PC-3 (cell line): ENCODE measurements at regions not wholly inside any gene's neighbourhood (a gene's known extent, or its start where the extent isn't known, plus 50 kb on each side); places are given as distances from the start of the nearest gene placed in this dataset.

Source experiments
- ATAC-seq: fragments of 200-7000 bp; cut with Tn5 transposase; 2 replicates; pipeline ENCODE4 v1.9.1; 2020; ENCODE audit warnings: mild to moderate bottlenecking, moderate library complexity
- BruUV-seq: library from RNA; stranded (reverse); fragments of 400-500 nt; replicated peaks from 2 replicates; lab custom pipeline; 2021; lab: Mats Ljungman, UMichigan
- CTCF ChIA-PET: fragments of 300-600 bp; sonication (Branson Sonifier 250); formaldehyde crosslinking; loops from one replicate; lab custom pipeline; 2022; ENCODE audit warnings: antibody characterized with exemption; lab: Charles Lee
- POLR2A ChIA-PET: fragments of 300-600 bp; sonication (Branson Sonifier 250); formaldehyde crosslinking; loops from one replicate; lab custom pipeline; 2022; ENCODE audit warnings: antibody characterized with exemption; ENCODE audit not compliant: unreplicated experiment; lab: Charles Lee
- DNase-seq: peaks from one replicate; pipeline ENCODE4 v3.0.0-alpha.2; 2015
- H2AFZ ChIP-seq: fragments of 300-600 bp; sonication (generic); 2 replicates; pipeline ENCODE4 v1.6.0; 2016; ENCODE audit warnings: antibody characterized with exemption, low read length
- H3F3A ChIP-seq: fragments of 300-600 bp; sonication (generic); one replicate; pipeline ENCODE4 v1.6.0; 2017; ENCODE audit warnings: antibody characterized with exemption, low read length, control low read depth, mild to moderate bottlenecking; ENCODE audit not compliant: unreplicated experiment
- H3K27ac ChIP-seq: fragments of 300-600 bp; sonication (generic); 2 replicates; pipeline ENCODE4 v1.5.1; 2016; ENCODE audit warnings: mild to moderate bottlenecking, low read length
- H3K27me3 ChIP-seq: fragments of 300-600 bp; sonication (generic); 2 replicates; pipeline ENCODE4 v1.6.1; 2016; ENCODE audit warnings: low read length, mixed read lengths
- H3K36me3 ChIP-seq: fragments of 300-600 bp; sonication (generic); 2 replicates; pipeline ENCODE4 v1.6.1; 2016; ENCODE audit warnings: low read depth, mixed run types, low read length, mixed read lengths
- H3K4me1 ChIP-seq: fragments of 300-600 bp; sonication (generic); 2 replicates; pipeline ENCODE4 v1.5.1; 2016; ENCODE audit warnings: low read length; ENCODE audit not compliant: insufficient read depth
- H3K4me2 ChIP-seq: fragments of 300-600 bp; sonication (generic); 2 replicates; pipeline ENCODE4 v1.6.0; 2016; ENCODE audit warnings: low read length
- H3K4me3 ChIP-seq: fragments of 300-600 bp; sonication (generic); 2 replicates; pipeline ENCODE4 v1.5.1; 2016; ENCODE audit warnings: mild to moderate bottlenecking, low read length, mixed read lengths
- H3K79me2 ChIP-seq: fragments of 300-600 bp; sonication (generic); 2 replicates; pipeline ENCODE4 v1.6.1; 2017; ENCODE audit warnings: low read length, mixed read lengths
- H3K9ac ChIP-seq: fragments of 300-600 bp; sonication (generic); 2 replicates; pipeline ENCODE4 v1.6.0; 2016; ENCODE audit warnings: mild to moderate bottlenecking, low read length
- H3K9me2 ChIP-seq: fragments of 300-600 bp; sonication (generic); replicated peaks from 2 replicates; pipeline ENCODE4 v1.6.1; 2016; ENCODE audit warnings: mixed run types, low read length, mixed read lengths
- H3K9me3 ChIP-seq: fragments of 300-600 bp; sonication (generic); 2 replicates; pipeline ENCODE4 v1.6.1; 2016; ENCODE audit warnings: low read length, mixed read lengths
- H4K20me1 ChIP-seq: fragments of 300-600 bp; sonication (generic); 2 replicates; pipeline ENCODE4 v1.6.1; 2016; ENCODE audit warnings: low read length, mixed read lengths
- CTCF ChIP-seq: fragments of 300-600 bp; sonication (generic); conservative IDR thresholded peaks from 2 replicates; pipeline ENCODE4 v1.5.1; 2017; ENCODE audit warnings: antibody characterized with exemption, low read depth, mild to moderate bottlenecking, low read length
- EZH2 ChIP-seq: fragments of 300-600 bp; sonication (generic); IDR thresholded peaks from one replicate; pipeline ENCODE4 v1.6.1; 2017; ENCODE audit warnings: antibody characterized with exemption, mild to moderate bottlenecking, low read length; ENCODE audit not compliant: unreplicated experiment
- EZH2phosphoT487 ChIP-seq: fragments of 300-600 bp; sonication (generic); IDR thresholded peaks from 2 replicates; pipeline ENCODE4 v1.6.1; 2018; ENCODE audit warnings: mild to moderate bottlenecking, antibody characterized with exemption, low read length, borderline replicate concordance
- intact Hi-C: fragments of 100-400 bp; cut with micrococcal nuclease; formaldehyde crosslinking; loops from 2 replicates; pipeline ENCODE4 v1.9.0; 2023

- no peak overlapping the region for H3K4me2 ChIP-seq
- no peak overlapping the region for H2AFZ ChIP-seq
- no peaks in the 10 kb centered on the region for H3K9me2 ChIP-seq
- H3K9me3 ChIP-seq = no peaks in the 10 kb centered on the region
- TF ChIP-seq EZH2phosphoT487 (no peak), CTCF (no peak), EZH2 (no peak)
- ChIA-PET CTCF (no interaction called here), POLR2A (no interaction called here)
- no peaks in the 10 kb centered on the region for H3F3A ChIP-seq
- H3K27ac ChIP-seq = no peak overlapping the region
- H3K36me3 ChIP-seq = no peaks in the 10 kb centered on the region
- H3K27me3 ChIP-seq = peaks cover 11% of the 10 kb centered on the region
- no peak overlapping the region for H3K9ac ChIP-seq
- H4K20me1 ChIP-seq = no peaks in the 10 kb centered on the region
- no peak overlapping the region for H3K4me3 ChIP-seq
- no peaks in the 10 kb centered on the region for H3K79me2 ChIP-seq
- no peak for DNase-seq
- no peak for ATAC-seq
- no peaks in the 10 kb centered on the region for H3K4me1 ChIP-seq
- BruUV-seq = no TSS peak
- intact Hi-C loops = no loop called here
Measured at GRCh38 chr3:20307383-20307782, 121.4 kb upstream of the SGO1 start.

GRCh38 chr3:20305647-20306046 lies 119.6 kb upstream of the SGO1 start:
- no peak for TF ChIP-seq EZH2phosphoT487
- no peak for TF ChIP-seq EZH2
- no peak for TF ChIP-seq CTCF
- Histone ChIP-seq H3K4me1 (no peaks in the 10 kb centered on the region), H3K36me3 (no peaks in the 10 kb centered on the region), H3K27me3 (peaks cover 5% of the 10 kb centered on the region), H3F3A (no peaks in the 10 kb centered on the region), H3K4me3 (no peak overlapping the region), H3K9ac (no peak overlapping the region), H2AFZ (no peak overlapping the region), H3K9me3 (no peaks in the 10 kb centered on the region), H3K27ac (no peak overlapping the region), H3K79me2 (no peaks in the 10 kb centered on the region), H4K20me1 (no peaks in the 10 kb centered on the region), H3K9me2 (no peaks in the 10 kb centered on the region), H3K4me2 (no peak overlapping the region)
- POLR2A ChIA-PET = no interaction called here
- ATAC-seq (no peak), DNase-seq (no peak)
- BruUV-seq = no TSS peak
- intact Hi-C loops = no loop called here
- CTCF ChIA-PET = no interaction called here

GRCh38 chr3:20302766-20303165 lies 116.8 kb upstream of the SGO1 start:
- no peaks in the 10 kb centered on the region for H3K9me2 ChIP-seq
- no peaks in the 10 kb centered on the region for H3K9me3 ChIP-seq
- H3K27me3 ChIP-seq = no peaks in the 10 kb centered on the region
- POLR2A ChIA-PET = no interaction called here
- BruUV-seq = no TSS peak
- H3K27ac ChIP-seq = no peak overlapping the region
- H3K79me2 ChIP-seq = no peaks in the 10 kb centered on the region
- no peak overlapping the region for H2AFZ ChIP-seq
- CTCF ChIA-PET = no interaction called here
- no peak overlapping the region for H3K9ac ChIP-seq
- H4K20me1 ChIP-seq = no peaks in the 10 kb centered on the region
- H3K4me1 ChIP-seq = no peaks in the 10 kb centered on the region
- TF ChIP-seq CTCF (no peak), EZH2phosphoT487 (no peak), EZH2 (no peak)
- H3F3A ChIP-seq = no peaks in the 10 kb centered on the region
- no peak overlapping the region for H3K4me2 ChIP-seq
- intact Hi-C loops = no loop called here
- no peak overlapping the region for H3K4me3 ChIP-seq
- no peak for DNase-seq
- H3K36me3 ChIP-seq = no peaks in the 10 kb centered on the region
- no peak for ATAC-seq
